Spleen (tissue), 11 donors: ENCODE measurements at regions not wholly inside any gene's neighbourhood (a gene's known extent, or its start where the extent isn't known, plus 50 kb on each side); places are given as distances from the start of the nearest gene placed in this dataset.

Source experiments
- DNase-seq: peaks from one replicate; pipeline ENCODE4 v3.0.0-alpha.2; 2020
- H3K27ac ChIP-seq, 8 donors: fragments of 200-600 bp; sonication (generic) in 7 of 8; 1 replicate in 4 of 8; 2 replicates in 4 of 8; pipeline versions ENCODE4 v1.5.0 to v1.8.0; 2016 to 2021; ENCODE audit warnings: inconsistent platforms in 4 of 8, mild to moderate bottlenecking in 4 of 8, moderate library complexity in 1 of 8
- H3K27me3 ChIP-seq, 7 donors: fragments of 200-600 bp; sonication (generic) in 6 of 7; replicated peaks in 1 of 7; 1 replicate in 4 of 7; 2 replicates in 3 of 7; pipeline versions ENCODE4 v1.5.0 to v1.8.0; 2016 to 2021; ENCODE audit warnings: inconsistent platforms in 3 of 7, mild to moderate bottlenecking in 1 of 7
- H3K36me3 ChIP-seq, 6 donors: fragments of 200-600 bp; sonication (generic) in 5 of 6; 1 replicate in 4 of 6; 2 replicates in 2 of 6; pipeline versions ENCODE4 v1.5.0 to v1.8.0; 2016 to 2021; ENCODE audit warnings: inconsistent platforms in 2 of 6
- H3K4me1 ChIP-seq, 6 donors: fragments of 200-600 bp; sonication (generic) in 5 of 6; 1 replicate in 3 of 6; 2 replicates in 3 of 6; pipeline versions ENCODE4 v1.5.0 to v1.8.0; 2016 to 2021; ENCODE audit warnings: inconsistent platforms in 3 of 6
- H3K4me3 ChIP-seq, 8 donors: fragments of 200-600 bp; sonication (generic) in 7 of 8; 1 replicate in 4 of 8; 2 replicates in 4 of 8; pipeline versions ENCODE4 v1.5.0 to v1.8.0; 2016 to 2021; ENCODE audit warnings: inconsistent platforms in 4 of 8, mild to moderate bottlenecking in 4 of 8, moderate library complexity in 2 of 8
- H3K9me3 ChIP-seq, 8 donors: fragments of 200-600 bp; sonication (generic) in 7 of 8; 1 replicate in 4 of 8; 2 replicates in 4 of 8; pipeline versions ENCODE4 v1.5.0 to v1.8.0; 2016 to 2021; ENCODE audit warnings: inconsistent platforms in 4 of 8
- POLR2A ChIP-seq, 3 donors: fragments of 450-650 bp; IDR thresholded peaks; one replicate each; pipeline ENCODE4 v1.5.1; 2017; ENCODE audit warnings: antibody characterized with exemption in 3 of 3, mild to moderate bottlenecking in 1 of 3
- POLR2AphosphoS5 ChIP-seq, 3 donors: sonication (generic); formaldehyde crosslinking; IDR thresholded peaks; one replicate each; pipeline ENCODE4 v1.5.1; 2017; ENCODE audit warnings: antibody characterized with exemption in 3 of 3
- WGBS, 5 donors: extraction: QIAGEN DNeasy Blood & Tissue Kit in 3 of 5; methylation state at CpG; one replicate each; pipeline versions ENCODE4 v1.1.5 to v1.1.7; 2013 to 2018; 5-methylcytosine and 5-hydroxymethylcytosine counted together
- intact Hi-C: fragments of 100-400 bp; cut with DNase I; formaldehyde crosslinking; loops from one replicate; pipeline ENCODE4 v1.15.0; 2023; ENCODE audit warnings: low total_unique reads
- TF ChIP-seq, protein P1 (sequence below), 11 experiments: fragments of 200-600 bp in 7 of 11; fragments of 450-650 bp in 4 of 11; sonication (generic) in 4 of 11; IDR thresholded peaks in 8 of 11; conservative IDR thresholded peaks in 3 of 11; 1 replicate in 7 of 11; 2 replicates in 4 of 11; pipeline versions ENCODE4 v1.4.0 to v1.8.0; 2016 to 2021; ENCODE audit warnings: antibody characterized with exemption in 11 of 11, inconsistent platforms in 4 of 11, mild to moderate bottlenecking in 1 of 11
- donor health status: healthy with polysubstance abuse.
- donor health status: DM: no; HTN: no; CAD: no; lungs with moderate emphysema.
- donor health status: DM: no; HTN: no; CAD: no.
- donor health status: Bipolar disorder and iron deficiency.
- donor health status: healthy.
- donor health status: DM: no; HTN: no; CAD: no.
- donor health status: DM: yes; HTN: yes; CAD: no.

DNA sequence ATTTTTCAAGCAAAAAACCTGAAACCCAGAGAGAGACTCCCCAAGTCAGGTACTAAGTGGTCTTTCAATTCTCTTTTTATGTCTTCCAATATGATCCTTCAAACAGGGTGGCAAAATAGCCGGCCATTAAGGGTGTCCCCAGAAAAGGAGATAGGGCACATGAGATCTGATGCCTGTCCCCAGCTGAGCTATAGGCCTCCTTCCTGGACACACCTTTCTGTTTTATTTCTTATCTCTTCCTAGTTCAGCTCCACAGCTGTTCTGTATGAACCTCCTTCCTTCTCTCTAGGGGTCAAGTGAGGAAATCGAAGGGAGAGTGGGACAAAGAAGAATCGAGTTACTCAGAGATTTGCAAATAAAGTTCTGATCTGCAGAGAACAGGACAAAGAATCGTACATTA is 112.4 kb upstream of the ATP1A1 start:
- intact Hi-C loops: no loop called here
- no peak for DNase-seq
- Histone ChIP-seq H3K4me3 (no peak overlapping the region), H3K27ac (no peak overlapping the region), H3K9me3 (no peaks in the 10 kb centered on the region), H3K27me3 (no peaks in the 10 kb centered on the region), H3K4me1 (no peaks in the 10 kb centered on the region), H3K36me3 (no peaks in the 10 kb centered on the region)
- 63 to 79% (median 71%) methylated on average over 4 of the region's 4 CpGs for WGBS, 5 donors
- no peak for TF ChIP-seq POLR2A (IDR thresholded peaks at IDR 0.05)
- no peak for TF ChIP-seq POLR2AphosphoS5 (IDR thresholded peaks at IDR 0.05)
- TF ChIP-seq, protein P1, sequence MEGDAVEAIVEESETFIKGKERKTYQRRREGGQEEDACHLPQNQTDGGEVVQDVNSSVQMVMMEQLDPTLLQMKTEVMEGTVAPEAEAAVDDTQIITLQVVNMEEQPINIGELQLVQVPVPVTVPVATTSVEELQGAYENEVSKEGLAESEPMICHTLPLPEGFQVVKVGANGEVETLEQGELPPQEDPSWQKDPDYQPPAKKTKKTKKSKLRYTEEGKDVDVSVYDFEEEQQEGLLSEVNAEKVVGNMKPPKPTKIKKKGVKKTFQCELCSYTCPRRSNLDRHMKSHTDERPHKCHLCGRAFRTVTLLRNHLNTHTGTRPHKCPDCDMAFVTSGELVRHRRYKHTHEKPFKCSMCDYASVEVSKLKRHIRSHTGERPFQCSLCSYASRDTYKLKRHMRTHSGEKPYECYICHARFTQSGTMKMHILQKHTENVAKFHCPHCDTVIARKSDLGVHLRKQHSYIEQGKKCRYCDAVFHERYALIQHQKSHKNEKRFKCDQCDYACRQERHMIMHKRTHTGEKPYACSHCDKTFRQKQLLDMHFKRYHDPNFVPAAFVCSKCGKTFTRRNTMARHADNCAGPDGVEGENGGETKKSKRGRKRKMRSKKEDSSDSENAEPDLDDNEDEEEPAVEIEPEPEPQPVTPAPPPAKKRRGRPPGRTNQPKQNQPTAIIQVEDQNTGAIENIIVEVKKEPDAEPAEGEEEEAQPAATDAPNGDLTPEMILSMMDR (IDR thresholded peaks at IDR 0.05 in 8 of 11, conservative IDR thresholded peaks at IDR 0.05 in 3 of 11): no peak

DNA sequence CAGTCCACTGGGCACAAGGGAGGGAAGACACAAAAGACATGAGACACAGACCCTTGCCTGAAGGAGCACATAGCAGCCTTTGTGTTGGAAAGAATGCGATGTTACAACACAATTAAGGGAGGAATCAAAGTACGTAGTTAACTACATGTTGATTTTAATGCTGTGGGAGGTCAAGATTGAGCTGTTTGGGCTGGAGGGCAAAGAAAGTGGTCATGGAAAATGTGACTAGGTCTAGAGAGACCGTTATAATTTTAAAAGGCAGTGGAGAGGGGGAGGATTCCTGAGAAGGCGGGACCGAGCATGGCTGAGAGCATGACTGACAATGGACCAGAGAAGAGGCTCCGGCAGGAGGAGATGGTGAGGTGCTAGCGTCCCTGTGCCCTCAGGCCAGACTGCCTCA is 111.8 kb upstream of the ATP1A1 start:
- H3K27me3 ChIP-seq: no peaks in the 10 kb centered on the region

DNA sequence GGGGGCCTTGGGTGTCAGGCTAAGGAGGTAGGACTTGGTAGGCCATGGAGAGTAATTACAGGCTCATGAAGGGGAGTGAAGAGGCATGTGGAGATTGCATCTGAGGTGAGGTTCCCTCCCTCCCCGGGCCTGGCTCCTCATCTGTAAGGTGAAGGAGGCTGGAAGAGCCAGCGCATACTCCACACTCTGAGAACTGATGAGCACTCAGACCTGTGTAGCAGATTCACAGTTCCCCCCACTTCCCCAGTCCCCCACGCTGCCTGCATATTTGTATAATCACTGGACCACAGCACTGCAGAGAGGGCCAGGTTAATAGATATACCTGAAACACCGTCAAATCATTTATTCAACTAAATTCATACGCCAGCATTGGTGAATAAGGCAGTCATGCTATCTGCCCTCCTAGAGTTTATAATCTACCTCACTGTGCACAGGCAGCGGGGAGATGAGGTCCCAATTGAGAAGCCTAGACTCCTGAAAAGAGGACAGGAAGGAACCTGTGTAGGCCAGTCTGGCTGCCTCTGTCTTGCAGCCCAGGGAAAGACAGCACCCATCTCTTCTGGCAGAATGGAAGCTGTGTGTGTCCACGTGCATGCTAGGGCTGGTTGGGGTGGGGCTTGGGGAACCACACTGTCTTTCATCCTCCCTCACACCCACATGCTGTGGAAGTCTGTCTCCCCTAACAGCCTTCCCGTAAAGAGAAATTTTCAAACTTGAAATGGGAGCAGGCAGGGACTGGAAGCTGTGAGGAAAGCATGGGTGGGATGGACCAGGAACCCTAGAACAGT is 110.6 kb upstream of the ATP1A1 start:
- DNase-seq: no peak
- Histone ChIP-seq H3K36me3 (no peaks in the 10 kb centered on the region), H3K4me3 (no peak overlapping the region), H3K27ac (no peak overlapping the region), H3K9me3 (no peaks in the 10 kb centered on the region), H3K27me3 (no peaks in the 10 kb centered on the region), H3K4me1 (no peaks in the 10 kb centered on the region)
- TF ChIP-seq POLR2A (IDR thresholded peaks at IDR 0.05) (no peak), POLR2AphosphoS5 (IDR thresholded peaks at IDR 0.05) (no peak)
- TF ChIP-seq, protein P1 (IDR thresholded peaks at IDR 0.05 in 8 of 11, conservative IDR thresholded peaks at IDR 0.05 in 3 of 11): no peak
- intact Hi-C loops: no loop called here
- 66 to 76% (median 67%) methylated on average over 8 of the region's 8 CpGs for WGBS, 5 donors

More for the DNA sequence above, 111.8 kb upstream of the ATP1A1 start:
- Histone ChIP-seq H3K36me3 (no peaks in the 10 kb centered on the region), H3K4me1 (no peaks in the 10 kb centered on the region), H3K4me3 (no peak overlapping the region), H3K27ac (no peak overlapping the region), H3K9me3 (no peaks in the 10 kb centered on the region)
- 72 to 82% (median 79%) methylated on average over 7 of the region's 7 CpGs for WGBS, 5 donors
- no peak for DNase-seq
- intact Hi-C loops: no loop called here
- no peak for TF ChIP-seq POLR2AphosphoS5 (IDR thresholded peaks at IDR 0.05)

DNA sequence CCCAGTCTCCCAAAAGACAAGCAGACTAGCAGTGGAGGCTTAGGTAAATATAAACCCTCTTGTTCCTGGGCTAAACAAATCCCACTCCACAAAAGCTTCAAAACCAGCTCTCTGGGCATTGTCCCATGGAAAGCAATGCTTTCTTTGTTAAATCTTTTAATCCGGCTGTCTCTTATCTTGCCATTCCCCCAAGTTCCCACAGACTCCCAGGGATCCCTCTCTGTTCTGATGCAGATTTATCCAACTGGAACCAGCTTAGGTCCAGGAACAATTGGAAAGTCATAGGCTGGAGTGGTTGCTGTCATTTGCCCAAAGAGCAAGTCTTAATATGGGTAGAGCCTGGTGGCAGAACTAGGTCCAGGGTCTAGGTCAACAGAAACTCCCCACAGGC is 110.1 kb upstream of the ATP1A1 start:
- intact Hi-C loops: no loop called here

More for the DNA sequence above, 110.1 kb upstream of the ATP1A1 start:
- H3K27me3 ChIP-seq: no peaks in the 10 kb centered on the region
- no peak for DNase-seq
- H3K27ac ChIP-seq: no peak overlapping the region
- TF ChIP-seq, protein P1 (IDR thresholded peaks at IDR 0.05 in 8 of 11, conservative IDR thresholded peaks at IDR 0.05 in 3 of 11): no peak
- TF ChIP-seq POLR2AphosphoS5 (IDR thresholded peaks at IDR 0.05) (no peak), POLR2A (IDR thresholded peaks at IDR 0.05) (no peak)
- no peaks in the 10 kb centered on the region for H3K9me3 ChIP-seq
- no peak overlapping the region for H3K4me3 ChIP-seq
- no peaks in the 10 kb centered on the region for H3K36me3 ChIP-seq
- H3K4me1 ChIP-seq: no peaks in the 10 kb centered on the region
- 76 to 97% (median 93%) methylated on average over 1 of the region's 1 CpG for WGBS, 5 donors
